Stromal cell of bone marrow (primary cell): ENCODE measurements at regions not wholly inside any gene's neighbourhood (a gene's known extent, or its start where the extent isn't known, plus 50 kb on each side); places are given as distances from the start of the nearest gene placed in this dataset.

Source experiments
- DNase-seq: peaks from one replicate; pipeline ENCODE4 v3.0.0-alpha.2; 2012; ENCODE audit warnings: low read depth

- DNase-seq: no peak
Observed at GRCh38 chr1:30268923-30269666, 454.3 kb downstream of the MATN1 start.

DNA sequence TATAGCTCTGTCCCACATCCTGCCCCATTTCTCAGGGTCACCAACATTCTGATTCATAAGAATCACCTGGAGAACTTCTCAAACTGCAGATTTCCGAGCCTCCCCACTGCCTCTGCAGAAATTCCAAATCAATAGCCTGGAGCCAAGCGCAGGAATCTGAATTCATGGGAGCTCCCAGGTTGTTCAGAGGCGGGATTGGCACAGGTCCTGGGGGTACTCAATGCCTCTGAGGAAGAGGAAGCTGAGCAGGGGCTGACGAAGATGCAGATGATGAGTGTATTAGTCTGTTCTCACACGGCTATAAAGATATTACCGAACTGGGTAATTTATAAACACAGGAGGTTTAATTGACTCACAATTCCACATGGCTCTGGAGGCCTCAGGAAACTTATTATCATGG, 455.5 kb downstream of the MATN1 start:
- DNase-seq: no peak

DNA sequence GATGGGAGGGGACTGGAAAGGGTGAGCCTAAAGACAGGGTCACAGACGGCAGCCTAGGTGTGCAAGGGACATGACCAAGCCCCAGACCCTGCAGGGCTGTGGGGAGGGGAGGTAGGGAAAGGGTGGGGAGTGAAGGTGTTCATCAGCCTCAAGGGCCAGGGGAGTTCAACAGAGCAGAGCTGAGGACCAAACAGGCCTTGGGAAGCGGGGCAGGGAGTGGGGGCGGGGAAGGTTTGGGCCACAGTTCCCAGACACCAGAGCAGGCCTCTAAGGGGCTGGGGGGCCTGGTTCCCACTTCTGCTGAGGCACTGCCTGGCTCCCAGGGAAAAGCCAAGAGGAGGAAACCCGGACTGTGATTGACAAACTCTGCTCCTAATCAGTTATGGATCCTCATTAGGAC, 456.3 kb downstream of the MATN1 start:
- DNase-seq: no peak

GRCh38 chr1:30265127-30266070, 458.0 kb downstream of the MATN1 start:
- DNase-seq: no peak

- DNase-seq: no peak
Observed at GRCh38 chr1:30264672-30265025, 458.7 kb downstream of the MATN1 start.

DNA sequence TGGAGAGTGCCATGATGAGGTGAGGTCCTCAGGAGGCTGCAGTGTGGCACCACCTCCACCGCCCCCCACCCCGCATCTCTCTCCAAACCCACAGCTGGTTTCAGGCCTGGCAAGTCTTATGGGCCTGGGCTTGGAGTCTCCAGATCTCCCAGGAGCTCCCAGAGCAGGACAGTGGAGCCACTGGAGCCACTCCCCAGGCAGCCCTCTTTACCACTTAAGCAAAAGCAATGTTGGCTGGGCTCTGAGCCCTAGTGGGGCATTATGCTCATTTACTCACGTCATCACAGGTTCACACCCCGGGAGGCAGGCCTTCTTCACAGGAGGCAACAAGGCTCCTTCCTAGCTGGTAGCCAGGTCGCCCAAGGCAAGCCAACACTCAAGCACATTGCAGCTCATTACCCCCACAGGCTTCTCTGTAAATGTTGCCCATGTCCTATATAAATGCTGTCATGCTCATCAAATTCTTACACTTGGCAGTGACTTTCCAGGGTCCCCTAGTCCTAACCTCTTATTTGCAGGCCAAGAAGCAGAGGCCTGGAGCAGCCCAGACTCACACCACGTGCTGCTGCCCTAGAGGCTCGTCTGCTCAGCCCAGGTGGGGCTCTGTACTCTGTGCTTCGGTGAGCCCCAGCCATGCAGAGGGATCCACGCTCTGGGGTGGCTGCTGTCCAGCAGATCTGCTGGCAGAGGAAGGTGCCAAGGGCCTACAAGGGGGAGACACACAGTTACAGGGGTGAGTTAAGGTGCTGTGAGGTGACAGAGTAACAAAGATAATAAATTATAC, 459.3 kb downstream of the MATN1 start:
- no peak for DNase-seq

DNA sequence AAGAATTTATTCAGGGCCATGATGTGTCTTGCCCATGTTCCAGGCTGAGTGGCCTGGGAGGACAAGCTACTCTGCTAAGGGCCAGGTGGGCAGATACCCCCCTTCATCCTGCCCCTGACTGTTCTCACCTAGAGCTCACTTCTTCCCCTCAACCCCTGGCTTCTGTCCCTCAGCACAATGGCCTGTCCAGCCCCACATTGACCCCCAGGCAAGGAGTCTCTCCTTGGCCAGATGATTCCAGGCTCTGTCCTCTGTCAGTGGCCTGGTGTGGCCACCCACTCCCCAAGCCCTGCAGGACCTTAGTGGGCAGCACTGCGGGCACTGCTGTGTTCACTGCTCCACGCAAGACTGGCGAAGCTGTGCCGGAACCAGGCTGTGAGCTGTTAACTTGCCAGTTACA, 460.0 kb downstream of the MATN1 start:
- DNase-seq: no peak

- no peak for DNase-seq
Observed at GRCh38 chr1:30262158-30262557, 461.2 kb downstream of the MATN1 start.

- no peak for DNase-seq
Observed at GRCh38 chr1:30260318-30260717, 463.1 kb downstream of the MATN1 start.

GRCh38 chr1:30259631-30260030, 463.8 kb downstream of the MATN1 start:
- no peak for DNase-seq

- DNase-seq: no peak
Observed at GRCh38 chr1:30258876-30259275, 464.5 kb downstream of the MATN1 start.

- DNase-seq: no peak
Observed at GRCh38 chr1:30258471-30258870, 464.9 kb downstream of the MATN1 start.

GRCh38 chr1:30257742-30258380, 465.5 kb downstream of the MATN1 start:
- DNase-seq: no peak

DNA sequence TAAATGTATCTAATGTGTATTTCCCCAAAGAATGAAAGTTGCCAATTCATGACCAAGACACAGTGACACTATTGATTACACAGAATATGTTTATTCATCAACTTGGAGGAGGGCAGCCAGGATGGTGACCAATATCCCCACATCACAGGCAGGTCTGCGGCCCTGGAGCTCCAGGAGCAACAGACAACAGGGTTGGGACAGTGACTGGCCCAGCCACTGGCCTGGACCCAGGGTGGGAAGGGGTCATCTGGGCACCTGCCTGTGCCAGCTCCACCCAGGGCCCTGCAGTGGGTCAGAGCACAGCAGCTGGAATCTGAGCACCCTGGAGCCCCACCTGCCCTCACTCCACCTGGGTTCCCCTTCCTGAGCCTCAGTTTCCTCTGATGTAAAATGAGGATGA, 466.1 kb downstream of the MATN1 start:
- DNase-seq: no peak

DNA sequence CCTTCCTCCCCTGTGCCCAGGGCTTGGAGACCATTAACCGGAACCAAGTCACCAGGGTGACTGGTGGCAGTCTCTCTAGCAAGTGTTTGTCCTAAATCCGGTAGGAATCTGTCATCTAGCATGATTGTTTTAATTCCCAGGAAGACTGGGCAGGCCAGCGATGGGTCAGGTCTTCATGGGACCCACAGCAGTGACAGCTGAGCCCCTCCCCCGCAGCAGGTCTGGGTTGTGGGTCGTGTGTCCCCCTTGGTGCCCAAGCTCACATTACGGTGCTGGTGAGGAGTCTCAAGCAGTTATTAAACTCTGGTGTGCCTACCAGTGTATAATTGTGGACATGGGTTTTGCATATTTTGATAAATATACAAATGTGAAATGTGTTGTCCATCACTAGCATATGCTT, 466.5 kb downstream of the MATN1 start:
- no peak for DNase-seq

GRCh38 chr1:30255111-30255724, 468.2 kb downstream of the MATN1 start:
- no peak for DNase-seq

DNA sequence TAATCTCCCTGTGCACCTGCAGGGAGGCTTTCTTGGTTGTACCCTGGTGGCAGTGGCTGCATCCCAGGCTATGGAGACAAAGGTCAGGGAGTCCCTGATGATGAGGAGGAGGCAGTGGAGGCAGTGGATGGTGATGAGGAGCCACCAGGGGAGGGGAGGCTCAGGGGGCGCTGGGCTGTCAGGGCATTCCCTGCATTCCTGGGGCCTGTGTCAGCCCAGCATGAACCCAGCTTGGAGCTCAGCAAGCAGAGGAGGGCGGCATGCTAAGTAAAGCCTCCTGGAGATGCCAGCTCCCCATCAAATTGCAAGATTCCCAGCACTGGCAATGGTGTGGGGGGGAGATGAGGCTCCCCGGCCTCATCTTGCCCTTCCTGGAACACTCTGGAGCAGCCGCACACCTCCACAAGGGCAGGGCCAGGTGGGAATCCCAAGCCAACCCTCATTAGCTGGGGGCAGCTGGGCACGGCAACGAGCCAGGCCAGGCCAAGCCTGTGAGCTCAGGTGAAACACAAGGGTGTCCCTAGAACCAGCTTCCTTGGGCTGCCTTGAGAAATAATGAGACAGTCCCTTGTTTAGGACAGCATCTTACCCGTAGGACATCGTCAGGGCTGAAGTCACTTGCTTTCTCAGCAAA, 469.5 kb downstream of the MATN1 start:
- DNase-seq: no peak

GRCh38 chr1:30253361-30253760, 470.0 kb downstream of the MATN1 start:
- no peak for DNase-seq

DNA sequence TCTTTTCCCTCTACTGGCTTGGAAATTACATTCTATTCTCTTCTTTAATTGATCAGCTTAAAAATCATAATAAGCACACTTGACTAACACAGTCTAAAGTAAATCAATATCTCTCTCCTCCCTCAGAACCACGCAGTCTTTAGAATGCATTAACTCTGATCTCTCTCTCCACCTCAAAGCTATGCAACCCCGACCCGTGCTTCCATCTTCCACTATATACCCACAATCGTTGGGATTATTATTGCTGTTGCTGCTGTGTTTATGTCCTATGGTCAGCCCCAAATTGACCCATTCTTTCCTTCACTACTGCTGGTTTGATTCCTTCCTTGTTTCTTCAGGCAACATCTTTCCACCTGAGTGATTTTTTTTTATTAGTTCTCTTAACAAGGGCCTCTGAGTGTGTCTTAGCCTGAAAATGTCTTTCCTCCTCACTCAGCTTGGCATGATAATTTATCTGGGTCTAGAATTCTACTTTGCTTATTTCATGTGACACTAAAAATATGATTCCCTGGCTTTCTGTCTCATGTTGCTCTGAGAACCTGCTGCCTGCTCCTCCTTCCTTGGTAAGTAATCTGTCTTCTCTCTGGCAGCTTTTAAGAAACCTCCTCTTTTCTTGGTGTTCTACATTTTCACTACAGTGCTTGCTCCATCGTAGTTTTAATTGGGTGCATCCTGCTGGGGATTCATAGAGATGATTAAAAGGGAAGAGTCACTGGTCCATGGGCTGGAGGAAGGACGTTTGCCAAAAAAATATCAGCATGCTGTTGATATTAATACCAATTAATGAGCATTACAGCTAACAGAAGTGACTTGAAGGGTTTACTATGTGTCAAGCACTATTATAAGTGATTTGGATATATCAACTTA, 472.2 kb downstream of the MATN1 start:
- no peak for DNase-seq

DNA sequence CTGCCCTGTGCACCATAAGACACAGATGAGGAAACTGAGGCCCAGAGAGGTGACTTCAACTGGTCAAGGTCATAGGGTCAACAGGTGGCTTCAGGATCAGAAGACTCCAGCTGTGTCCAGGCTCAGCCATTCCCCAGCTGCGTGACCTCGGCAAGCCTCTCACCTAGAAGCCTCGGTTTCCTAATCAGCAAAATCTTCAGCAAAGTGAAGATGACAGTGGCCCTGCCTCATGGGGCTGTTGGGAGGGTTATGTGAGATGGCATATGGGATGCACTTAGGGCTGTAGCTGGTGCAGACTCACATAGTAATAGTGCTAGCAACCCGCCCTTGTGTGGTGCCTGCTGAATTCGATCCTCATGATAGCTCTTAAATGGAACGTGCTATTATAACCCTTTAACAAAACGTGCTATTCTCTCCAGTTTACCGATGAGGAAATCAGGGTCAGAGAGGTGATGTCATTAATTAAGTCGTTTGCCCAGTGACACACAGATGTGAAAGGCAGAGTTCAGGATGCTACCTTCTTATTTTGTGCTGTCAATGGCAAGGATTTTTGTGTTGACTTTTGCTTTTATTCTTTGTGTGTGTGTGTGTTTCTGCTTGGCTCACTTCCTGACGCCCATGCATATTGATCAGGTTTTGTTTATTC, 472.9 kb downstream of the MATN1 start:
- no peak for DNase-seq
